GM23248 (cell line): ENCODE measurements at regions not wholly inside any gene's neighbourhood (a gene's known extent, or its start where the extent isn't known, plus 50 kb on each side); places are given as distances from the start of the nearest gene placed in this dataset.
A peak's percentile ranks its signal among the peaks of the same experiment; 100 is the strongest.

Experiments
- DNase-seq: peaks from one replicate; pipeline ENCODE4 v3.0.0-alpha.2; 2015
- H2AFZ ChIP-seq: fragments of 200-600 bp; sonication (generic); 2 replicates; pipeline ENCODE4 v1.6.1; 2016; ENCODE audit warnings: antibody characterized with exemption
- H3F3A ChIP-seq: fragments of 200-600 bp; sonication (generic); 2 replicates; pipeline ENCODE4 v1.6.1; 2016; ENCODE audit warnings: mild to moderate bottlenecking, antibody characterized with exemption, mixed run types; ENCODE audit not compliant: insufficient read depth
- H3K27ac ChIP-seq: fragments of 200-600 bp; sonication (generic); 2 replicates; pipeline ENCODE4 v1.5.1; 2016; ENCODE audit warnings: mild to moderate bottlenecking
- H3K27me3 ChIP-seq: fragments of 200-600 bp; sonication (generic); replicated peaks from 2 replicates; pipeline ENCODE4 v1.6.1; 2016; ENCODE audit warnings: mild to moderate bottlenecking; ENCODE audit not compliant: insufficient read depth
- H3K36me3 ChIP-seq: fragments of 200-600 bp; sonication (generic); 2 replicates; pipeline ENCODE4 v1.6.1; 2016; ENCODE audit warnings: low read depth, mild to moderate bottlenecking
- H3K4me1 ChIP-seq: fragments of 200-600 bp; sonication (generic); 2 replicates; pipeline ENCODE4 v1.6.1; 2016; ENCODE audit warnings: mild to moderate bottlenecking; ENCODE audit not compliant: insufficient read depth
- H3K4me2 ChIP-seq: fragments of 200-600 bp; sonication (generic); one replicate; pipeline ENCODE4 v1.6.1; 2016; ENCODE audit warnings: mild to moderate bottlenecking; ENCODE audit not compliant: unreplicated experiment
- H3K4me3 ChIP-seq: fragments of 200-600 bp; sonication (generic); 2 replicates; pipeline ENCODE4 v1.5.1; 2016; ENCODE audit warnings: mild to moderate bottlenecking
- H3K79me2 ChIP-seq: fragments of 200-600 bp; sonication (generic); 2 replicates; pipeline ENCODE4 v1.6.1; 2016; ENCODE audit warnings: mild to moderate bottlenecking; ENCODE audit not compliant: insufficient read depth
- H3K9ac ChIP-seq: fragments of 200-600 bp; sonication (generic); 2 replicates; pipeline ENCODE4 v1.6.1; 2016; ENCODE audit warnings: mild to moderate bottlenecking
- H3K9me2 ChIP-seq: fragments of 200-600 bp; sonication (generic); 2 replicates; pipeline ENCODE4 v1.6.1; 2016; ENCODE audit warnings: mixed run types, mild to moderate bottlenecking, moderate library complexity; ENCODE audit not compliant: insufficient read depth
- H3K9me3 ChIP-seq: fragments of 200-600 bp; sonication (generic); one replicate; pipeline ENCODE4 v1.6.1; 2017; ENCODE audit warnings: low read depth
- H4K20me1 ChIP-seq: fragments of 200-600 bp; sonication (generic); 2 replicates; pipeline ENCODE4 v1.6.0; 2016; ENCODE audit not compliant: insufficient read depth
- EZH2 ChIP-seq: fragments of 200-600 bp; sonication (generic); IDR thresholded peaks from 2 replicates; pipeline ENCODE4 v1.6.1; 2018; ENCODE audit warnings: antibody characterized with exemption, mild to moderate bottlenecking; ENCODE audit not compliant: insufficient read depth, poor library complexity, severe bottlenecking
- EZH2phosphoT487 ChIP-seq: fragments of 200-600 bp; sonication (generic); IDR thresholded peaks from 2 replicates; pipeline ENCODE4 v1.6.1; 2018; ENCODE audit warnings: antibody characterized with exemption, moderate library complexity, mild to moderate bottlenecking, low read depth; ENCODE audit not compliant: insufficient read depth
- WGBS, 2 experiments: methylation state at CpG; one replicate each; pipeline ENCODE4 v1.1.6; 2015 to 2017; ENCODE audit warnings: low lambda C conversion rate in 2 of 2, low coverage in 1 of 2; ENCODE audit errors: missing lambda C conversion rate in 2 of 2; 5-methylcytosine and 5-hydroxymethylcytosine counted together
- in situ Hi-C: fragments of 300-500 bp; cut with MboI; formaldehyde crosslinking; loops from 2 replicates; pipeline ENCODE4 v1.15.0; 2020

DNA sequence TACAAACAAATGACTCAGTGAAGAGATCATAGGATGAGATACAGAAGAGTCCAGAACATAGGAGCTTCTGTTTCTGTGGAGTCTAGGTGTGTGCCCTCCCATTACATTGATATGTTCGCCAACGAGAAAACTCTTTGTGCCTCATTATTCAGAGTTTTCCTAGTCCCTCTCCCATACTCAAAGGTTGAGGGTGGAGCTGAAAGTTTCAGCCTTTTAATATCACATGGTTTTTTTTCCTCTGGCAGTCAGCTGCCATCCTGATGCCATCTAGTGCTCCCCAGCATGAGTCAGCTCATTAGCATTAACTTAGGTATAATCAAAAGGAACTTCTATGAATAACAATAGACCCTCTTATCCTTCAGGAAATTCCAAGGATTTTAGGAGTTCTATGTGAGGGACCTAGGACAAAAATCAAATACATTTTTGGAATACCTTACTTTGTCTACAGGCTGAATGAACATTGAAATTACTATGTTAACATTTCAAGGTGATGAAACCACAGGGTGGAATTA lies 559.6 kb upstream of the AMOT start:
- Histone ChIP-seq H3F3A (peaks cover 12% of the 10 kb centered on the region; the same call in 1 of the 2 replicates), H3K9ac (no peak overlapping the region), H3K4me3 (peak overlapping the region; percentile 38; the same call in 1 of the 2 replicates), H3K9me3 (no peaks in the 10 kb centered on the region), H3K27me3 (no peaks in the 10 kb centered on the region), H3K79me2 (no peaks in the 10 kb centered on the region), H4K20me1 (no peaks in the 10 kb centered on the region), H3K4me1 (peaks cover 21% of the 10 kb centered on the region), H3K4me2 (peak overlapping the region; percentile 71), H3K36me3 (no peaks in the 10 kb centered on the region), H2AFZ (no peak overlapping the region), H3K9me2 (no peaks in the 10 kb centered on the region), H3K27ac (no peak overlapping the region)
- in situ Hi-C loops = no loop called here
- WGBS, 2 experiments = 71 to 75% methylated on average over 2 of the region's 2 CpGs
- DNase-seq = peak; percentile 24
- TF ChIP-seq EZH2 (no peak), EZH2phosphoT487 (no peak)

DNA sequence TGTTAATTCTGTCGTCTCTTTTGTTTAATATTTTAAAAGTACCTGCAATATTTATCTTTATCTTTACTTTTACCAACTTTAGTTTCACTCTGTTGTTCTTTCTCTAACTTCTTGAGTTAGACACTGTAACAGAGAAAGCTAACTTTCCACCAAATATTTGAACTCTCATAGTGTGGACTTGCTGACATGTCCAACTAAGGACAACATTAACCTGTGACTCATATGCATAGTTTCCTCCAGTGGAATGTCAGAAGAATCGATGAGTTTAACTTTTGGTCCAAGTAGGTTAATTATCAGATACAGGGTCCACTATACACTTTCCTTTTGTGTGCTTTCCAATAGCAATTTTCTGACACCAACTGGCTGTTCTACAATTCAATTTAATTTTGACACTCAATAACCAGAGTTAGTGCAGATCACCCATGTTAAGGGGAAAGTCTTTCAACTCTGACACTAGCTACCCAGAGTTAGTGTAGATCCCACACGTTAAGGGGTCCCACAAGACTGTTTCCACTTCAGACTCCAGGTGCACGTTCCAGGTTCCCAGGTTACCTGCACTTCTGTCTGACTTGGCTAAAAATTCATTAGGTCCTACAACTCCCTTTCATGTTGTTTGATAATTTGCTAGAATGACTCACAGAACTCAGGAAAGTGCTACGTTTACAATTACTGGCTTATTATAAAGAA lies 559.0 kb upstream of the AMOT start:
- Histone ChIP-seq H3K27ac (no peak overlapping the region), H3K9me2 (no peaks in the 10 kb centered on the region), H4K20me1 (no peaks in the 10 kb centered on the region), H3K4me1 (peaks cover 21% of the 10 kb centered on the region), H3K79me2 (no peaks in the 10 kb centered on the region), H2AFZ (no peak overlapping the region), H3K9ac (no peak overlapping the region), H3F3A (peaks cover 12% of the 10 kb centered on the region; the same call in 1 of the 2 replicates), H3K9me3 (no peaks in the 10 kb centered on the region), H3K36me3 (no peaks in the 10 kb centered on the region), H3K4me3 (peak overlapping the region; percentile 38), H3K4me2 (peak overlapping the region; percentile 71), H3K27me3 (no peaks in the 10 kb centered on the region)
- peak; percentile 37 for DNase-seq
- in situ Hi-C loops = no loop called here
- 57 to 58% methylated on average over 5 of the region's 5 CpGs for WGBS, 2 experiments
- no peak for TF ChIP-seq EZH2
- no peak for TF ChIP-seq EZH2phosphoT487

DNA sequence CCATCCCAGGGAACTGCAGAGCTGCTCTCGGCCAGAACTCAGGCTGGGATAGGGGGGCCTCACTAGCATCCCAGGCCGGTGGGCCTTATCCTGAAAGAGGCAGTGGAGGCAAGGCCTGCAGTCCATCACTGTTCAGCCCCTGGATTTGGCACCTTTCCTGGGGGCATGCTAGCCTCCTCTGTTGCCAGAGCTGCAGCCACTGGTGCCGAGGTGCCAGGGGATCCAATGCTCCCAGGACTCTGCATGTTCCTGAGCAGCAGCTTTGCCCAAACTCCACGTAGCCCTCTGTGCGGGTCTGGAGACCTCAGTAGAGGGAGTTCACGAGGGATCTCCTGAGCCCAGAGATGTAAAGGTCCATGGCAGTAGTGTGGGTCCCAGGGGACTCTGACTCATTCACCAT lies 551.7 kb upstream of the AMOT start:
- in situ Hi-C loops = no loop called here
- no peak overlapping the region for H3K9ac ChIP-seq
- H3F3A ChIP-seq = no peaks in the 10 kb centered on the region
- DNase-seq = no peak
- H2AFZ ChIP-seq = no peak overlapping the region
- H3K27ac ChIP-seq = no peak overlapping the region
- no peaks in the 10 kb centered on the region for H4K20me1 ChIP-seq
- no peaks in the 10 kb centered on the region for H3K9me2 ChIP-seq
- no peaks in the 10 kb centered on the region for H3K79me2 ChIP-seq
- no peak overlapping the region for H3K4me3 ChIP-seq
- H3K9me3 ChIP-seq = no peaks in the 10 kb centered on the region
- no peaks in the 10 kb centered on the region for H3K36me3 ChIP-seq
- TF ChIP-seq EZH2 (no peak), EZH2phosphoT487 (no peak)
- H3K4me1 ChIP-seq = no peaks in the 10 kb centered on the region
- H3K4me2 ChIP-seq = no peak overlapping the region
- WGBS, 2 experiments = 95 to 100% methylated on average over 2 to 3 of the region's 6 CpGs
- no peaks in the 10 kb centered on the region for H3K27me3 ChIP-seq

DNA sequence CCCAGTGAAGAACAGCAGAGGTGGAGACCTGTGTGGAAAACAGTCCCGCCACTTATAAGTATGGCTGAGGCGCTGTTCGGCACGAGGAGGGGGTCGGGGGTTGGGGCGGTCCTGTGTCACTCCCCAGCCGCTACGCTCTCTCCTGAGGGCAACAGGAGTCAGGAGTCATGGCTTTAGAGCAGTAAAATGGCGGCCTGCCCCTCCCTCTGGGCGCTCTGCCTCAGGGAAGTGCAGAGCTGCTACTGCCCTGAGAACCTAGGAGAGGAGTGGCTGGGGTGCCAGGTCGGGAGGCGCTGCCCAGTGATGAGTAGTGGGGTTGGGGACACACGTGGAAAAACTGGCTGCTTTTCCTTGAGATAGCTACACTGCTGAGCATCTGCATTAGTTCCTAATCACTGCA lies 551.2 kb upstream of the AMOT start:
- Histone ChIP-seq H3K36me3 (no peaks in the 10 kb centered on the region), H2AFZ (no peak overlapping the region), H3F3A (no peaks in the 10 kb centered on the region), H4K20me1 (no peaks in the 10 kb centered on the region), H3K9ac (no peak overlapping the region), H3K4me2 (no peak overlapping the region), H3K9me2 (no peaks in the 10 kb centered on the region), H3K79me2 (no peaks in the 10 kb centered on the region), H3K4me1 (no peaks in the 10 kb centered on the region), H3K4me3 (no peak overlapping the region), H3K27me3 (no peaks in the 10 kb centered on the region), H3K9me3 (no peaks in the 10 kb centered on the region), H3K27ac (no peak overlapping the region)
- in situ Hi-C loops = no loop called here
- TF ChIP-seq EZH2 (no peak), EZH2phosphoT487 (no peak)
- 85 to 95% methylated on average over 5 to 13 of the region's 13 CpGs for WGBS, 2 experiments
- DNase-seq = no peak
